ENCODE measurements at regions not wholly inside any gene's neighbourhood (a gene's known extent, or its start where the extent isn't known, plus 50 kb on each side); places are given as distances from the start of the nearest gene placed in this dataset.

- Mint-ChIP-seq H3K9me3 (no peaks in the 10 kb centered on the region), H3K27me3 (ENCODE audit: low read depth) (peaks cover 27% of the 10 kb centered on the region), H3K4me1 (peaks cover 10% of the 10 kb centered on the region), H3K4me3 (no peak overlapping the region), H3K27ac (ENCODE audit: unreplicated experiment) (no peak overlapping the region), H3K36me3 (ENCODE audit: low read depth) (no peaks in the 10 kb centered on the region)
- no peak for DNase-seq (ENCODE audit: low read depth, low spot score)
- TF ChIP-seq, protein P1, sequence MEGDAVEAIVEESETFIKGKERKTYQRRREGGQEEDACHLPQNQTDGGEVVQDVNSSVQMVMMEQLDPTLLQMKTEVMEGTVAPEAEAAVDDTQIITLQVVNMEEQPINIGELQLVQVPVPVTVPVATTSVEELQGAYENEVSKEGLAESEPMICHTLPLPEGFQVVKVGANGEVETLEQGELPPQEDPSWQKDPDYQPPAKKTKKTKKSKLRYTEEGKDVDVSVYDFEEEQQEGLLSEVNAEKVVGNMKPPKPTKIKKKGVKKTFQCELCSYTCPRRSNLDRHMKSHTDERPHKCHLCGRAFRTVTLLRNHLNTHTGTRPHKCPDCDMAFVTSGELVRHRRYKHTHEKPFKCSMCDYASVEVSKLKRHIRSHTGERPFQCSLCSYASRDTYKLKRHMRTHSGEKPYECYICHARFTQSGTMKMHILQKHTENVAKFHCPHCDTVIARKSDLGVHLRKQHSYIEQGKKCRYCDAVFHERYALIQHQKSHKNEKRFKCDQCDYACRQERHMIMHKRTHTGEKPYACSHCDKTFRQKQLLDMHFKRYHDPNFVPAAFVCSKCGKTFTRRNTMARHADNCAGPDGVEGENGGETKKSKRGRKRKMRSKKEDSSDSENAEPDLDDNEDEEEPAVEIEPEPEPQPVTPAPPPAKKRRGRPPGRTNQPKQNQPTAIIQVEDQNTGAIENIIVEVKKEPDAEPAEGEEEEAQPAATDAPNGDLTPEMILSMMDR (conservative IDR thresholded peaks at IDR 0.05), result no peak
Measured at GRCh38 chr22:48459259-48459658, 1368.4 kb downstream of the BRD1 start.

- H3K4me3 Mint-ChIP-seq, result no peak overlapping the region
- peaks cover 10% of the 10 kb centered on the region for H3K4me1 Mint-ChIP-seq
- TF ChIP-seq, protein P1 (conservative IDR thresholded peaks at IDR 0.05), result no peak
- H3K36me3 Mint-ChIP-seq (ENCODE audit: low read depth), result no peaks in the 10 kb centered on the region
- peaks cover 23% of the 10 kb centered on the region for H3K27me3 Mint-ChIP-seq (ENCODE audit: low read depth)
- H3K27ac Mint-ChIP-seq (ENCODE audit: unreplicated experiment), result no peak overlapping the region
- DNase-seq (ENCODE audit: low read depth, low spot score), result no peak
- H3K9me3 Mint-ChIP-seq, result no peaks in the 10 kb centered on the region
Measured at GRCh38 chr22:48456449-48456848, 1371.2 kb downstream of the BRD1 start.

- no peak overlapping the region for H3K4me3 Mint-ChIP-seq
- H3K27ac Mint-ChIP-seq (ENCODE audit: unreplicated experiment), result peak overlapping the region; percentile 15
- H3K27me3 Mint-ChIP-seq (ENCODE audit: low read depth), result peaks cover 17% of the 10 kb centered on the region
- H3K36me3 Mint-ChIP-seq (ENCODE audit: low read depth), result no peaks in the 10 kb centered on the region
- DNase-seq (ENCODE audit: low read depth, low spot score), result no peak
- H3K4me1 Mint-ChIP-seq, result peaks cover 10% of the 10 kb centered on the region
- TF ChIP-seq, protein P1 (conservative IDR thresholded peaks at IDR 0.05), result no peak
- H3K9me3 Mint-ChIP-seq, result no peaks in the 10 kb centered on the region
Measured at GRCh38 chr22:48453751-48454485, 1373.8 kb downstream of the BRD1 start.

GRCh38 chr22:48453171-48453570 is 1374.5 kb downstream of the BRD1 start:
- TF ChIP-seq, protein P1 (conservative IDR thresholded peaks at IDR 0.05), result no peak

GRCh38 chr22:48452766-48453165 is 1374.9 kb downstream of the BRD1 start:
- Mint-ChIP-seq H3K4me3 (no peak overlapping the region), H3K4me1 (peaks cover 8% of the 10 kb centered on the region), H3K27ac (ENCODE audit: unreplicated experiment) (no peak overlapping the region), H3K36me3 (ENCODE audit: low read depth) (no peaks in the 10 kb centered on the region), H3K9me3 (no peaks in the 10 kb centered on the region), H3K27me3 (ENCODE audit: low read depth) (peaks cover 15% of the 10 kb centered on the region)
- TF ChIP-seq, protein P1 (conservative IDR thresholded peaks at IDR 0.05), result no peak
- DNase-seq (ENCODE audit: low read depth, low spot score), result no peak

More at GRCh38 chr22:48453171-48453570, 1374.5 kb downstream of the BRD1 start:
- Mint-ChIP-seq H3K4me3 (no peak overlapping the region), H3K27ac (ENCODE audit: unreplicated experiment) (no peak overlapping the region), H3K9me3 (no peaks in the 10 kb centered on the region), H3K27me3 (ENCODE audit: low read depth) (peaks cover 17% of the 10 kb centered on the region), H3K4me1 (peaks cover 10% of the 10 kb centered on the region), H3K36me3 (ENCODE audit: low read depth) (no peaks in the 10 kb centered on the region)
- DNase-seq (ENCODE audit: low read depth, low spot score), result no peak

All from neural crest cell (in vitro differentiated cells).